Gastrocnemius medialis (tissue), 4 donors: ENCODE measurements at regions not wholly inside any gene's neighbourhood (a gene's known extent, or its start where the extent isn't known, plus 50 kb on each side); places are given as distances from the start of the nearest gene placed in this dataset.

Experiments
- CTCF ChIP-seq, 5 experiments: fragments of 450-650 bp in 3 of 5; fragments of 200-600 bp in 2 of 5; sonication (generic) in 2 of 5; IDR thresholded peaks in 4 of 5; conservative IDR thresholded peaks in 1 of 5; 1 replicate in 4 of 5; 2 replicates in 1 of 5; pipeline ENCODE4 v1.5.1; 2016 to 2019; ENCODE audit warnings: antibody characterized with exemption in 5 of 5, mild to moderate bottlenecking in 3 of 5, moderate library complexity in 3 of 5
- POLR2A ChIP-seq, 2 donors: fragments of 450-650 bp; IDR thresholded peaks; one replicate each; pipeline ENCODE4 v1.6.1; 2017; ENCODE audit warnings: antibody characterized with exemption in 2 of 2, mild to moderate bottlenecking in 2 of 2, moderate library complexity in 2 of 2

- no peak for TF ChIP-seq CTCF (IDR thresholded peaks at IDR 0.05 in 4 of 5, conservative IDR thresholded peaks at IDR 0.05 in 1 of 5)
- TF ChIP-seq POLR2A (IDR thresholded peaks at IDR 0.05), result no peak
Measured at GRCh38 chr4:62130230-62130629, 930.1 kb downstream of the ADGRL3 start.
